SJSA1 (cell line): ENCODE measurements at regions not wholly inside any gene's neighbourhood (a gene's known extent, or its start where the extent isn't known, plus 50 kb on each side); places are given as distances from the start of the nearest gene placed in this dataset.
"Not testable (repeated sequence)": the region's sequence is repeated elsewhere in the genome, so short reads cannot be mapped to it uniquely, and the experiment has no call there.

Experiments
- DNase-seq, 2 experiments: peaks; one replicate each; pipeline ENCODE4 v3.0.0-alpha.2; 2015 to 2020; ENCODE audit warnings: low spot score in 2 of 2, low read depth in 1 of 2
- H3K27ac ChIP-seq: fragments of 250-450 bp; sonication (Bioruptor Pico); 2 replicates; pipeline ENCODE4 v1.5.1; 2020; ENCODE audit warnings: mild to moderate bottlenecking, moderate library complexity
- H3K27me3 ChIP-seq: fragments of 250-450 bp; sonication (Bioruptor Pico); replicated peaks from 2 replicates; pipeline ENCODE4 v1.5.1; 2020; ENCODE audit warnings: mild to moderate bottlenecking, moderate library complexity
- H3K36me3 ChIP-seq: fragments of 250-450 bp; sonication (Bioruptor Pico); 2 replicates; pipeline ENCODE4 v1.5.1; 2020; ENCODE audit warnings: mild to moderate bottlenecking
- H3K4me1 ChIP-seq: fragments of 250-450 bp; sonication (Bioruptor Pico); replicated peaks from 2 replicates; pipeline ENCODE4 v1.6.1; 2021; ENCODE audit warnings: mild to moderate bottlenecking
- H3K4me3 ChIP-seq: fragments of 250-450 bp; sonication (Bioruptor Pico); 2 replicates; pipeline ENCODE4 v1.5.1; 2020; ENCODE audit warnings: mild to moderate bottlenecking
- H3K9me3 ChIP-seq: fragments of 250-450 bp; sonication (Bioruptor Pico); replicated peaks from 2 replicates; pipeline ENCODE4 v1.5.1; 2020; ENCODE audit warnings: mild to moderate bottlenecking

DNA sequence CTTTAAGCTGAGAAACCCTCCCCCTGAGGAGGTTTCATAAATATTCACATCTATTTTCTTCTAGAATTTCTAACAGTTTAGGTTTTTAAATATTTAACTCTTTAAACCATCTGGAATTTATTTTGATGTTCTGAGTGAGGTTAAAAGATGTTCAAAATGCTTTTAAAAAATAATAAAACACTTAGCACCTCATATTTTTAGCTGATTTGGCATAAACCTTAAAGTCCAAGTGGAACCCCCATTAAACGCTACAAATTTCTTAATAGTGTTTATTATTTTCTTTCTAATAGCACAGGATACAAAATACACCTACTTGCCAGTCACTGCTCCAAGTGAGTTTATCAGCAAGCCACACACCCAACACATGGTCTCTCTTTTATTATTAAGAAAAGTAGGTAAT is 277.2 kb downstream of the QDPR start:
- no peaks in the 10 kb centered on the region for H3K36me3 ChIP-seq
- H3K4me1 ChIP-seq: peaks cover 22% of the 10 kb centered on the region
- H3K27me3 ChIP-seq: no peaks in the 10 kb centered on the region
- H3K27ac ChIP-seq: no peak overlapping the region
- 0 out of 2 replicates have a peak, but pooled peaks cover 2% of the 10 kb centered on the region for H3K9me3 ChIP-seq
- no peak for DNase-seq
- H3K4me3 ChIP-seq: no peak overlapping the region

DNA sequence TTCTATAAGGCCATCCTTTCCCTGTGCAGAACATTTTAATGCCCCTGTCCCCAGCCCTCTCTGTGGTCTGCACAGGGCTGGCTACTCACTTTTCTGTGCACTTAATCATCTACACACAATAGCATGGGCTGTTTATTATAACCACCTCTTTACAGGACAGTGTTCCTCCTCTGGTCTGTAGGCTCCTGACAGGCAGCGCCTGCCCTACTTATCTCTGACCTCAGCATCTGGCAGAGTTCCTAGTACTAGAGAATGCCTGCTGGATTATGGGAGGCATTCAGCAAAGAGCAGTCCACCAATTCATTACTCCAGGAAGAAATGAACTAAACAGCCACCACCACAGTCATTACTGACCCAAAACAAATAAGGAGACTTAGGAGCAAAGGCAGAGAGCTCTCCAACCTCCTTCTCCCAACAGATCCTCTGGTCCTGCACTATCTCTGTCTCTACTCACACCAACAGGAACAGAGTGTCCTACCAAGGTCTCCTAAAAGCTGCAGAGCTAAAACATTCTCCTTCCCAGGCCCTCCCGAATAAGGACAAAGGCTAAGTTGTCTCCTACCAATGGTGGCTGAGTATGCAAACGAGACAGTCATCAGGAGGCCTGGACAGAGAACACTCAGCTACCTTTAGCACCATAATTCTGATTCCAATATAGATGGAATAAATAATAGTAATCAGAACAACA is 279.2 kb downstream of the QDPR start:
- Histone ChIP-seq H3K27me3 (no peaks in the 10 kb centered on the region), H3K4me1 (peaks cover 22% of the 10 kb centered on the region), H3K36me3 (no peaks in the 10 kb centered on the region), H3K27ac (no peak overlapping the region), H3K9me3 (0 out of 2 replicates have a peak, but pooled peaks cover 2% of the 10 kb centered on the region), H3K4me3 (no peak overlapping the region)
- peak; percentile 72 to 74 for DNase-seq

DNA sequence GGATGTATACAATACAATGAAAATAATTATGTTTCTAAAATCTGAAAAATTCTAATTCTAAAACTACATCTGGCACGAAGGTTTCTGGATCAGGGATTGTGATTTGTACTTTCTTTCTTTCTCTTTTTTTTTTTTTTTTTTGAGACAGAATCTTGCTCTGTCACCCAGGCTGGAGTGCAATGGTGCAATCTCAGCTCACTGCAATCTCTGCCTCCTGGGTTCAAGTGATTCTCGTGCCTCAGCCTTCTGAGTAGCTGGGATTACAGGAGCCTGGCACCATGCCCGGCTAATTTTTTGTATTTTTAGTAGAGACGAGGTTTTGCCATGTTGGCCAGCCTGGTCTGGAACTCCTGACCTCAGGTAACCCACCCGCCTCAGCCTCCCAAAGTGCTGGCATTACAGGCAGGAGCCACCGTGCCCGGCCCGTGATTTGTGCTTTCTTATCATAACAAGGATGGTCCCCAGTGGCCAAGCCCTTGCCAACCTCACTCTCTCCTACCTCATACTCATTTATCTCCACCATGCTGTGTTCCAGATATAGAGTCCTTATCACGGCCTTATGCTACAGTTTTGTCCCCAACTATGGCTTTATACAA is 279.9 kb downstream of the QDPR start:
- peaks cover 21% of the 10 kb centered on the region for H3K4me1 ChIP-seq
- H3K27ac ChIP-seq, DNase-seq: not testable (repeated sequence)

DNA sequence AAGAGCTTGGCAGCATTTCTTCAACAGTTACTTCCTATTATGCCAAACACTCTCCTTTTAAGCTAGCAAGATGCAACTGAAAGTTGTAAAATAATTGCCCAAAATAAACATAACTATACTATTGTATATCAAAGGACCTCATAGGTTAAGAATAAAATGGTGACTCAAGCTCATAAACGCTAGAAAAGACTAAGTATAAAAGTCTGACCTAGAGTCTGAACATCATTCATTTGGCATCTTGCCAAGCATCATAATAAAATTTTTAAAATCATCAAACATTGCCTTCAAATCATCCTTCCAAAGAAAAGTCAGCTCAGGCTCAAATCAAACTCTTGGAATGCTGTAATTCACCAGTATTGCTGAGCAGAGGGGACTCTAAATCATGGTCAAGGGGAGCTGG is 281.2 kb downstream of the QDPR start:
- Histone ChIP-seq H3K27me3 (no peaks in the 10 kb centered on the region), H3K27ac (no peak overlapping the region), H3K9me3 (0 out of 2 replicates have a peak, but pooled peaks cover 2% of the 10 kb centered on the region), H3K4me3 (no peak overlapping the region), H3K36me3 (no peaks in the 10 kb centered on the region), H3K4me1 (peaks cover 16% of the 10 kb centered on the region)
- DNase-seq: no peak

More for the DNA sequence above, 279.9 kb downstream of the QDPR start:
- not testable (repeated sequence) for H3K27me3 ChIP-seq, H3K36me3 ChIP-seq, H3K9me3 ChIP-seq, H3K4me3 ChIP-seq

DNA sequence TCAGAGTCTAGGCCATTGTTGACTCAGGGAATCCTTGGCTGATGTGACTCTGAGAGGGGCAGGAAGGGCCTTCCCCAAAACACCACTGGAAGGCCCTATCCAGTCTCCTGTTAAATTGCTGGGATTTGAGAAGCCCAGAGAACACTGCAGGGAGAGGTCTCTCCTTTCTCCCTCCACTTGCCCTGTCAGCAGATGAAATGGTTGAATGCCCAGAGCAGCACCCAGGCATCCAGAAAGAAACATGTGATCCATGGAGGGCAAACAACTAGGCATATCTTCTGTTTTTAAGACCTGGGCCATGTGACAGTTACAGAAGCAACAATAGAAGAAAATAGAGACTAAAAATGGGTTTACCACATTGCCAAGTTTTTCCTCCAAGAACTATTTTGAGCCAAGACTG is 291.1 kb downstream of the QDPR start:
- Histone ChIP-seq H3K4me3 (no peak overlapping the region), H3K9me3 (no peaks in the 10 kb centered on the region; the same call in 1 of the 2 replicates), H3K27ac (no peak overlapping the region), H3K27me3 (no peaks in the 10 kb centered on the region), H3K4me1 (no peaks in the 10 kb centered on the region), H3K36me3 (no peaks in the 10 kb centered on the region)
- DNase-seq: no peak

DNA sequence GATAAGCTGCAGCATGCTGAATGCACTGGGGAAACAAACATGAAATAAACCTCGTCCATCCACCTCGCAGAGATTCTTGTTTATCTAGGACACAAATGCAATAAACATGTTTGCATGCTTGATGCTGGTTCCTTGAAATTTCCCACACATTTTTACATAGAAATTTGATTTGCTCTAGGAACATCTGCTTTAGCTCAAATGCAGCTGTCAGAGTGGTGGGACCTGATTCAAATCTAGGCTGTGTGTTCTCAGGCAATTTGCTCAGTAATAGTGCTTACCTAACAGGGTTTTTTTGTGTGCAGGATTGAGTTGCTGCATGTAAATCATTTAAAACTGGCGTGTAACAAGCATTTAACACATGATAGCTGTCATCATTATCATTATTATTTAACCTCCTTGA is 293.1 kb downstream of the QDPR start:
- H3K4me1 ChIP-seq: no peaks in the 10 kb centered on the region
- DNase-seq: no peak
- no peak overlapping the region for H3K4me3 ChIP-seq
- peaks cover 10% of the 10 kb centered on the region for H3K9me3 ChIP-seq
- no peaks in the 10 kb centered on the region for H3K36me3 ChIP-seq
- no peak overlapping the region for H3K27ac ChIP-seq
- H3K27me3 ChIP-seq: no peaks in the 10 kb centered on the region

DNA sequence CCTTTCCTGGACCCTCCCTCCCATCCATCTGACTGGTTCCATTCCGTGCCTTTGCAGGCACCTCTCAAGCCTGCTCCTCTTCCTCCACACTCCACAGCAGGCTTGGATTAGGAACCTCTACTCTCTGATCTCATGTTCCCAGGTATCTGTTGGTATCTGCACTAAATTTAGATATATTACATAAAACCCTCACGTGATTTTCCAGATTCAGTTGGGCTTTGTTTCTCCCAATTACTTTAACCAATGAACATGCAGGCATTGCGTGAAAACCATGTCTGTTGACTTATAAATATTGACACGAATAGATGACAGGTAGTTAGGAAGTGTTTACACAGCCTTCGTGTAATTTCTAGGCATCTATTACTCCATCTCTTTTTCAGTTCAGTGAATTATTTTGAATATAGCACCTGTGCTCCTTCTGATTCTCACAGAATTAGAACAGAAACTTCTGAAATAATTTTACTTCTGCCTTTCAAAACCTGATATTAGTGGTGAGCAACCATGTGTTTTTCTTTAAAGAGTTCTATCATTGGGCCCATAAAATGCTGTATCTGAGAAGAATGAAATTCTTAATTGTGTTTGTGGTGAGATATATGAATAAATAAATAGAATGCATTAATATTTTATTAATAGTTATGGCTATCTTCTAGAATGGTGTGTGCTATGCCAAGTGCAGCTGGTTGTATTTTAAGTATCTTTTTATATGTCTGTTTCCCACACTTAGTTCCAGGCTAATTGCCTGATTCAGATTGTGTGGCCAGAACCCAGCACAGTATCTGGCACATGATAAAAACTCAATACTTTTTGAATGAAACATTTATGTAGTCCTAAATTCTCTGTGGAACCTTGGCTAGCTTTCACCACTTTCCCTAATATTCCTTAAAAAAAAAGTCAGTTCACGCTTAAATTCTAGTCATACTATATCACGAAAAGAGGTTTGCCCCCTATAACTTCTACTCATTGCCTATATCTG is 304.8 kb downstream of the QDPR start:
- 0 out of 2 replicates have a peak, but pooled peaks cover 3% of the 10 kb centered on the region for H3K9me3 ChIP-seq
- H3K4me1 ChIP-seq: 0 out of 2 replicates have a peak, but pooled peaks cover 5% of the 10 kb centered on the region
- no peaks in the 10 kb centered on the region for H3K27me3 ChIP-seq
- H3K36me3 ChIP-seq: no peaks in the 10 kb centered on the region
- DNase-seq: no peak
- H3K27ac ChIP-seq: no peak overlapping the region
- H3K4me3 ChIP-seq: no peak overlapping the region

DNA sequence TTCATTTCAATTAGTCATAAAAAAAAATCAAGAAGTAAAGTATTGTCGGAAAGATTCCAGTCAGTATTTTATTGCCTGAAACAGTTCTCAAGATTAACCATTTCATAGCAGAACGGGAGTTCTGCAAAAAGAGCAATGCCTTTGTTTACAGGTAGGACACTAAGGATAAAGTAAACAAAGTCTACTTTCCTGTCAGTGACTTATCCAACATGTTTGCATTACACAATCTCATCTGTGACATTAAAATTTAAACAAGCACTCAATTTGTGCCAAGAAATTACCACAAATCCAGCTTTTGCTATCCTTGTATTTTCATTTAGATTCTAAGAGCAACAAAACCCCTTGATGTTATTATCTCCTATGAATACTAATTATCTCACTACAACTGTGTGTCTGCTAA is 306.5 kb upstream of the LDB2 start:
- Histone ChIP-seq H3K4me1 (0 out of 2 replicates have a peak, but pooled peaks cover 5% of the 10 kb centered on the region), H3K27me3 (no peaks in the 10 kb centered on the region), H3K36me3 (no peaks in the 10 kb centered on the region), H3K4me3 (no peak overlapping the region), H3K9me3 (0 out of 2 replicates have a peak, but pooled peaks cover 3% of the 10 kb centered on the region), H3K27ac (no peak overlapping the region)
- DNase-seq: no peak

DNA sequence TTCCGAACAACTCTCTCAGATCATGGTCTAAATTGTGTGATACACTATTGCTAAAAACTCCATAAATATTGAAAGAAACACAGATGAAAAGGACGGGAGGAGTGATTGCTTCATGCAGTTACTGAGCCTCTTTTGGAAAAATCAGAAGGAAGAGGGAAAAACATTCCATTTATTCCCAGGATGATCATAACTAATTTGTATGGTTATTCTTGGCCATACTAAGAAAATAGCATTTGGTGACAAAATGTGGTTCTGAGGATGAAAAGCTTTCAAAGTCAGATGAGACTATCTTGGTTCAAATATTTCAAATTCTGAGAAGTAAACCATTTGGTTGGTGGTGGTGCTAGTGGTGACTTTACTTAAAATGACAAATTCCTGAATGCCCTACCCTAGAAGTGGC is 305.4 kb upstream of the LDB2 start:
- no peak overlapping the region for H3K27ac ChIP-seq
- H3K36me3 ChIP-seq: no peaks in the 10 kb centered on the region
- H3K9me3 ChIP-seq: 0 out of 2 replicates have a peak, but pooled peaks cover 5% of the 10 kb centered on the region
- no peak for DNase-seq
- H3K4me3 ChIP-seq: no peak overlapping the region
- H3K4me1 ChIP-seq: 0 out of 2 replicates have a peak, but pooled peaks cover 5% of the 10 kb centered on the region
- no peaks in the 10 kb centered on the region for H3K27me3 ChIP-seq

DNA sequence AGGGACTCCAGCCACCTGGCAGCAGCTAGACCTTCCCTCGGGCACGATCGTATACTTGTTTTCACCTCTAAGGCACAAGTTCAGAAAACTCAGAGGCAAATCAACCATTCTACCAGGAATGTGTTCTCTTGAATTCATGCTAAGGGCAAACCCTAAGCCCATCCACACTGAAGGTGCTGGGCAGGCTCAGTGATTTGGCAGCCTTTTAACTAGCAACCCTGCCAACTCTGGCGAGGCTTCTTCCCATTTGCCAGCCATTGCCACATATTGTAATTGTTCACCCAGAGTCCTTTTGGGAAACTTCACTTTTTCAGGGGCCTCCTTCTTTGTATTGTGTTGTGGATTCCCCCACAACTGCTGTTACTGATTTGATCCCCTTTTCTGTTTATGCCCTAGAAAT is 298.6 kb upstream of the LDB2 start:
- Histone ChIP-seq H3K36me3 (no peaks in the 10 kb centered on the region), H3K9me3 (0 out of 2 replicates have a peak, but pooled peaks cover 7% of the 10 kb centered on the region), H3K4me3 (no peak overlapping the region), H3K27ac (no peak overlapping the region), H3K27me3 (no peaks in the 10 kb centered on the region), H3K4me1 (peaks cover 8% of the 10 kb centered on the region; the same call in 1 of the 2 replicates)
- DNase-seq: no peak

DNA sequence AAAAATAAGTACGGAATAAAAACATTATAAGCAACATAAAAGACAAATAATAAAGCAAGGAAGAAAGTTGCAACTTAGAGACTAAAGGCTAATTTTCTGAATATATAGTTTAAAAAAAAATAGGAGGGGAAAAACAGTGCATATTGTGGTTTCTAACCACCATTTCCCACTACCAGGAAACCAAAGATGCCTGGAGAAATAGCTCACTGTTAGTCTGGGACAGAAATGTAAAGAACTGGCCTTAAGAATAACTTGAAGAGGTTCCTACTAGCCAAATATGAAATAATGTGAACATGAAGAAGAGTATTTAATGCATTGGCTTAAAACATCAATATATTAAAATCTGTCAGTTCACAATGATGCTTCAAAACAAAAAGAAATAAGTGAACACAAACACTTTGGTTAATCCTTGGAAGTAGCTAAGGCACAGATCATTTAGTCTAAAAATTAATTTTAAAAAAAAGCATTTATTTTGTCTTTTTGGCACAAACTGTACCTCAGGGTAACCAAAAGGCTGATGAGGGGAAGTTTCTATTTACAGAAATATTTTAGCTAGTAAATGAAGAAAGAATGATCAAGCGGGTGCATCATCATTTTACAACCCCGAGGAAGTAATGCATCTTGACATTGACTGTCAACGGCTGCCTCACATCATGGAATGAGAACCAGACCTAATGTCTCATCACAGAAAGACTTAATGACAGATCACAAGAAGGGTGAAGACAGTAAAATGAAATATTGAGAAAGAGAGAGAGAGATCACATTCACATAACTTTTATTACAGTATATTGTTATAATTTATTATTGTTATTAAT is 297.2 kb upstream of the LDB2 start:
- no peaks in the 10 kb centered on the region for H3K27me3 ChIP-seq
- H3K36me3 ChIP-seq: no peaks in the 10 kb centered on the region
- H3K4me3 ChIP-seq: no peak overlapping the region
- H3K27ac ChIP-seq: no peak overlapping the region
- no peak for DNase-seq
- H3K9me3 ChIP-seq: 0 out of 2 replicates have a peak, but pooled peaks cover 7% of the 10 kb centered on the region
- H3K4me1 ChIP-seq: peaks cover 8% of the 10 kb centered on the region; the same call in 1 of the 2 replicates

DNA sequence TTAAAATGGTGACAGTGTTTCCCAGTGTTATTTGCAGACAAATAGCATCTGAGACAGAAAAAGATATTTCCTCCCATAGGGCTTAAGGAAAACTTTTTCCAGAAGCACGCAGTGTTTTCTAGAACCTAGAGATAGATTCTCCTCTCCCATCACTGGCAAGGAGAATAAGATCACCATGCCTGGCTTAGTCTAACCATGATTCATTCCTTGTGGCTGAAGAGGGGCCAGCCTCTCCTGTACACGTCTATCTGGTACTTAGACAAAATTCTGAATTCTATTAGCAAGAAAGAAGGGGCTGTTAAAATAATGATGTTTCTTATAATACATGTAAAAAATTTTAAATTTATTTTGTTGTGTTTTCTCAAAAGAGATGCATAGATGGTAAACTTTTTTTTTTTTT is 296.1 kb upstream of the LDB2 start:
- no peak for DNase-seq
- Histone ChIP-seq H3K4me3 (no peak overlapping the region), H3K4me1 (peaks cover 10% of the 10 kb centered on the region), H3K27me3 (no peaks in the 10 kb centered on the region), H3K36me3 (no peaks in the 10 kb centered on the region), H3K9me3 (0 out of 2 replicates have a peak, but pooled peaks cover 5% of the 10 kb centered on the region), H3K27ac (no peak overlapping the region)

DNA sequence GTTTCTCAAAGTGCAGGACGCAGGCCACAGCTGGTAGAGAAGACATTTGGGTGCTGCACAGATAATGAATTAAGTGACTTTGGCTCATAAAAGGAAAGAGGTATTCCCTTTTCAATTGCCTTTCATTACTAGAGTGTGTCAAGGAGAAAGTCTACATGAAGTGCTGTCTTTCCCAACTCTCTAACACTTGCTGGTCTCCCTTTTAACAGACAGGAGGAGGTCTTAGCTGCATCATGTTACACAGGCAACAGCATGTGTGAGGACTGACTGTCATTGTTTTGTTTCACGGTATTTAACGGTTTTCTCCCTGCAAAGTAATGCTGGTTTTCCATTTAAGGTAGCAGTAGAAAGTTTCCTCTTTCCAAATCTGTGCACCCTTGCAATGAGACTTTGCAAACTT is 291.3 kb upstream of the LDB2 start:
- no peak overlapping the region for H3K27ac ChIP-seq
- no peak for DNase-seq

More for the DNA sequence above, 291.3 kb upstream of the LDB2 start:
- 0 out of 2 replicates have a peak, but pooled peaks cover 4% of the 10 kb centered on the region for H3K9me3 ChIP-seq
- no peak overlapping the region for H3K4me3 ChIP-seq
- H3K27me3 ChIP-seq: no peaks in the 10 kb centered on the region
- H3K36me3 ChIP-seq: no peaks in the 10 kb centered on the region
- H3K4me1 ChIP-seq: peaks cover 17% of the 10 kb centered on the region
